GM19455 (cell line): ENCODE measurements at regions not wholly inside any gene's neighbourhood (a gene's known extent, or its start where the extent isn't known, plus 50 kb on each side); places are given as distances from the start of the nearest gene placed in this dataset.

Experiments
- ATAC-seq: cut with Tn5 transposase; IDR thresholded peaks from one replicate; pipeline ENCODE4 v1.9.1; 2021; ENCODE audit not compliant: unreplicated experiment

DNA sequence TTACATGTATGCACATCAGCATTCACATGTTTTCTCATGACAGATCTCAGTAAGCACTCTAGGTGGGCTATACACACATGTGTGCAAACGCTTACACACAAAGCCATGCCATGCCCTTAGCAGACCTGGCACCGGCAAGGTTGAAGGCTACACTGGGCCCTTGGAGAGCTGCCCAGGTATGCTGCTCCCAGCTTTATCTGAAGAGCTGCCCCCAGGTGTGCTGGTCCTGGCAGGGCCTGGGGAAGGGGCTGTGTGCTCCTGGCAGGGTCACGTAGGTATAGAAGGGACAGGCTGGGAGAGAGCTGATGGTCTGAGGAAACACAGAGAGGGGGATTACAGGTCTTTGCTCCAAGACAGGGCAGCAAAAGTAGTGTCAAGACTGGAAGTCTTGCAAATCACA, 146.7 kb upstream of the VANGL1 start:
- no peak for ATAC-seq

DNA sequence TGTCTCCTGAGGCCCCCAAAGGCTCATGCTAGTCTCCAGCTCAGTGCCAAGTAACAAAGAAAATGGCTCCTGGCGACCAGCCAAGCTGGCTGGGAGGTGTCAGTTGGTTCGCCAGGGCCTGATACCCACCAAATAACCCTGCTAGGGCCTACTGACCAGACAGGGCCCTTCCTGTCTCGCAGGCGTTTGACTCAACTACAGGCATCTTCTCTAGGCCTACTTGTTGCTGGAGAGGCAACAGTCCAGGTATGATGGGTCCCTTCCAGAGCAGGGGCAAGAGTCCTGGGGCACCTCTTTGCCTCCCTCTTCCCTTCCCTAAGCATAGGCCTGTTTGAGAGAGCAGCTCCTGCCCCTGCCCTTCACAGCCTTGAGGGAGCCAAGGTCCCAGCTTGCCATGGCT, 147.9 kb upstream of the VANGL1 start:
- ATAC-seq = no peak

DNA sequence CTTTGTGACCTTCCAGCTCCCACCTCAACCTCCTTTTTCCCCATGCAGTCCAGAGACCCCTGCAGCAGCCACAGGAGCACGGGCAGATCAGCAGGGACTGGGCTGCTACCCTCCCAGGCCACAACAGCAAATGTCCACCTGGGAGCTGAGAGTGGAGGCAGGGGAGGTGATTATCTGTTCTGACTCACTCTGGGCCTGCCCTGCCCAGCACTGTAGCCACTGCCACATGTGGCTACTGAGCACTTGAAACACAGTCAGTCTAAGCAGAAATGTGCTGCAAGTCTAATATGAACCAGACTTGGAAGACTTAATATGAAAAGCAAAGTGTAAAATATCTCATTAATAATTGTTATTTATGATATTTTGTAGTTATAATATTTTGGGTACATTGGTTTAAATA, 148.9 kb upstream of the VANGL1 start:
- ATAC-seq = no peak

DNA sequence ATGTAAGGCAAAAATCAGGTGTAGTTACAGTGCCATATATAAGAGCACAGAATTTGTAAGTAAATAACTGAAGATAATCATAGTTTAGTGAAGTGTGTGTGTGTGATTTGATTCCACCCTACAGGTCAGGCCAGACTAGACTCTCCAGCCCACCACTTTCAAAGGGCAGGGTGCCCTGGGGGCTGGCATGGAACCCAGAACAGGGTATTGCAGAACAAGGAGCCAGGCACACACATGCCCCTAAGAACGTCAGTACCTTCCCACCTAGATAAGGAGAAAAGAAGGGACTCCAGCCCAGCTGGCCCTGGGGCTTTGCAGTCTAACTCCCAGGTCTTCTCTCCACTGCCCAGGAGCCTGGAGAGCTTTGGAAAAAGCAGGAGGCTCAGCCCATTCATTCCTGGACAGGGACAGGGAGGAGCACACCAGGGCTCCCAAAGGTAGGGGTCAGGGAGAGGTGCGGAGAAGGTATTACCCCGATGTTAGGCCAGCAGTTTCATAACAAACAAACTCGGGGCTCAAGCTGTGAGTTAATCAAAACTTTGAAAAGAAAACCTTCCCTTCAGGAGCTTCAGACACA, 149.7 kb upstream of the VANGL1 start:
- no peak for ATAC-seq

DNA sequence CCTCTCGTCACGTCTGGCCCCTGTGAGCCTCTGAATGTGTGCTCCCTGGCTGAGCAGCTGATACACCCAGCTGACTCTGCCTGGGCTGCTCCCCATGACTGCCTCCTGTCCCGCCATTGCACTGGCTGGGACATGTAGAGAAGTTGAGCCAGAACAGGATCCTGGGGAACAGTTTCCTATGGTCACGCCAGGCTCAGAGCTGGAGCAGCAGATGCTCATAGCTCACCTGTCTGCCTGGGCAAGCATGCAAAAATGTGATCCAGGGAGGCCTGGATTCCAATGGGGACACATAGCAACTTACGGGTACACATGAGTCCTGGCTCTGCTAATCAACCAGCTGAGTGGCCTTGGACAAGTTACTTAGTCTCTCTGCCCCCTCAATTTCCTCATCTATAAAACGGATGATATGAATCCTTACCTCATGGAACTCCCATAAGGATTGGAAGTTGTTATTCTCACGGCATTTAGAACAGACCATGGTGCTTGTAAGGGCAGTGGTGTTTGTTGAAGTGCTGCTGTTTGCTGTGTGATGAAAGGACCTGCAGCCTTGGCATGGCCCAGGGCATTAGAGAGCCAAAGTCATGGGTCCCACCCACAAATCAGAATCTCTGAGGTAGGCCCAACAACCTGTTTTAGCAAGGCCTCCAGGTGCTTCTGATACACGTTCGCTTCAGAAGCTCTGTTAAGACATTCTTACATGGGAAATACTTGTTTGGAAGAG, 150.3 kb upstream of the VANGL1 start:
- no peak for ATAC-seq

DNA sequence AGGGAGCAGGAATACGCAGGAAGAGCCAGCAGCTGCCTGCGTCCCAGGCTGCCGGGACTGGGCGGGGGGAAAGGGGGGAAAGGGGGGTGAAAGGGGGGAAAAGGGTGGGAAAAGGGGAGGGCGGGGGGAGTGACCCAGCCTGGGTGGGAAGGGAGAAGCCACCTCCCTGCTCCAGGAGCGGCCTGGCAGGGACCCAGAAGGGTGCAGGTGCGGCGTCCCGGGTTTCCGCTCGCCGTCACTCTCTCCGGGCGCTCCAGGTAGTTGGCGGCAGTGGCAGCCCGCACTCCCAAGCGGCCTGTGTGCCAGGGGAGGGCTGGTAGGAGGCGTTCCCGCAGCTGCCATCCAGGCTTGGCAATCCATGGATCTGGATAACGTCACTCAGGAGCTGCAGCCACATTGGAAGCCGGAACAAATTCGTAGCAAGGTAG, 141.0 kb upstream of the NGF start:
- ATAC-seq = no peak

DNA sequence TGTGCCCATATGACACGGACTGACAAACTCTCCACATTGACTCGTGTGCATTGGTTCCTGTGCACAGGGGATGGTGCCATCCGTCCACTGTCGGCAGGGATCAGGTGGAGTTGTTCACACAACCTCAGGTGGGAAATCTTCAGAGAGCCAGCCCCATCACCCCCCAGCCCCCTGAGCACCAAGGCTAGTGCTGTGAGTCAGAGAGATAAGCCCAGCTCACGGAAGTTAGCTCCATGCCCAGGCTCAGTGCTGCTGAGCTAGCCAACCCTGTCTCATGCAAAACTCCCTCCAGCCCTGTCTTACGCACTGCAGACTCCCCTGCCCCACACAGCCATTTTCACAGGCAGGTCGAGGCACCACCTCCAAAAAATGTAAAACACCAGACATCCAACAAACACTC, 139.0 kb upstream of the NGF start:
- ATAC-seq = no peak

DNA sequence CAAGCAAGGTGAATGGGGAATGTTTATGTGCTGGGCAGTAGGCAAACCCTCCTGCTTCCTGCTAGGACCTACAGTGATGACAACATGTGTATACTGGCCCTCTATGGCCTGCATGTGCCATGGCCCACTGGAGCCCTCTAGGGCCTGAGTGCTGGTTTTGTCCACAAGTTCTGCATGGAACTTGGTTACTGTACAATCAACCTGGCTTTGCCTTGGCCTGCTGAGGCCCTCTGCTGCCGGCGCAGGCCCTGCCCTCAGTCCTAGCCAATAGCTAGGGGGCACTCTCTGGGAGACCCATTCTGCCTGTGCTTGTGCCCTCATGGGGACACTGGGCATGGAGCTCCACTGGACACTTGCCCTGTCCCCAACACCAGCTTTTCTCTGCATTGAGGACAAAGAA, 138.6 kb upstream of the NGF start:
- no peak for ATAC-seq

DNA sequence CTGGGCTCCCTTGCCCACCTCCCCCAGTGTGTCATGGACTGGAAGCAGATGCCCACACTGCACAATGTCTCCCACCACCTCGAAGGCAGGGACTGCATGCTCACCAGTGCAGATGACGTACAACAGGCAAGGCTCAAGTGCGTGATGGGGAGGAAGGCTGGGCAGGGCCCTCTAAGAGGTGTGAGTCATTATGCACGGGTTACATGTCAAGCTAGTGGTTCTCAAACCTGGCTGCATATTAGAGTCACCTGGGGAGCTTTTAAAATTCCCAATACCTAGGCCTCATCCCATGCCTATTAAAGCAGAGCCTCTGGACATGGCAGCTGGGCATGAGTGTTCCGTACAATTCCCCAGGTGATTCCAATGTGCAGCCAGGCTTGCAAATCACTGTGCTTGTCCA, 137.9 kb upstream of the NGF start:
- ATAC-seq = no peak

DNA sequence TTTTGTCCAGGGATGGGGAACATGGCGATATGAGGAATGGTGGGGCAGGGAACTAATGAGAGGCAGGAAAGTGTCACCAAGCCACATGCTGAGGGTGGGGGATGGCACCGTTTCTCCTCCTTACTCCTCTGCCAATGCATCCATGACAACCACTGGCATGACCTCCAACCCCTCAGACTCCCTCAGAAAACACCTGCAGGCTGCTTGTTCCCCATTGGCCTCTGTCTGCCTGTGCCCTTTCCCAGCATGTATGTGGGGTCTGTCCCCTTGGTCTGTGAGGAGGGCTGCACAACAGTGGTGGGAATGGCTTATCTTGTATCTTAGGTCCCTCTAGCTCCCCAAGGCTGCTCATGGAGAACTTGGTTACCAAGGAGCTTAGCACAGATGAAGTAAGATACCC, 137.2 kb upstream of the NGF start:
- no peak for ATAC-seq

DNA sequence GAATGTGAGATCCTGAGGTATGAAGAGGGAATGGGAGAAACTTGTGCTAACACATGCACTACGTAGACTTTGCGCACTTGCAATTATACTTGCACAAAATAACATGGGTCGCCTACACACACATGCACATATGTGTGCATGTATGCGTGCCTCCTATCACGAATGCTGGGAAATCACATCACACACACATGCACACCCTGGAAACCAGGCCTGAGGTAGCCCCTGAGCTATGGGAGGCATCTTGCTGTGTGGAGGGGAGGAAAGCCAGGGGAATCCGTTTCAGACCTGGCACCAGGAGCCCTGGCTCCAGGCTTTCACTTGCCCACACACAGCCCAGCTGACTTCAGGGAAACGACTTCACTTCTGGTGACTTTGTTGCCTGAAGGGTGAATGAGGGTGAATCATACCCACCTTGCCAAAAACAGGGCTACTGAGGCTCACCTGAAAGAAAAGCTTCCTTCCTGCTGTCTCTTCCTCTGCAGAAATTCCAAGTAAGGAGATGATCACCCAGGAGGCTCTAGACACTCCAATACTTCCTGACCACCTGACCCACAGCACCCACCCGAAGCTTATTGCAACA, 136.0 kb upstream of the NGF start:
- ATAC-seq = no peak

DNA sequence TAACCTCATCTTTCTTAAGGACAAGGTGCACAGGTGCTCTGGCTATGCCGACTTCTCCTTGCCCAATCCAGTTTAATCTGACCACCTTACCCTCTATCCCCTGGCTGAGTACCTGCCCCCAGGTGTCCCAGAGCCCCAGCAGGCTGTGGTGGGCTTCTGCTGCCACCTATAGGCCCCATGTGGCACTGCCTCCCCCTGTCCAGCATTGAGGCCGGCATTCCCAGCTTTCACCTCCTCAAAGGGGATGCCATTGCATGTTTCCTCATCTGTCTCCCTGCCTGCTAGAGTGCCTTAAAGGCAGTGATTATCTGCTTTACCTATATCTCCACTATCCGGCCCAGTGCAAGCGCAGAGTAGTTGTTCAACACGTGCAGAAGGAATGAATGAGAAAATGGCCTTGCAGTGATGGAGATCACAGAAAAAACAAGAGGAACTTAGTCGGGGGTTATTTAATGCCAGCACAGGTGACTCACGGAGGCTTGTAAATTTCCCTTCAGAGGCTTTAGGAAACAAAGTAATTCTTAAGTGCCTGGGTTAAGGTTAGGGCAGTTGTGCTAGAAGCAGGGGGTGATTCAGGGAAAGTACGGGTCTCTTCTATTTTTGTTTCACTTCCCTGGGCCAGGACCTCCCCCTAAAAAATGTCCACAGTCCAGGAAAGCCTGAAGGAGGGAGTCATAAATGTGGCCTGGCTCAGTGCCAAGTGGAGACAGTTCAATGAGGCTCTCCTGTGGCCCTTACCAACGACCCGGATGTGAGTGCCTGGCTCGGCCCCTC, 131.8 kb upstream of the NGF start:
- peak; percentile 57 for ATAC-seq

DNA sequence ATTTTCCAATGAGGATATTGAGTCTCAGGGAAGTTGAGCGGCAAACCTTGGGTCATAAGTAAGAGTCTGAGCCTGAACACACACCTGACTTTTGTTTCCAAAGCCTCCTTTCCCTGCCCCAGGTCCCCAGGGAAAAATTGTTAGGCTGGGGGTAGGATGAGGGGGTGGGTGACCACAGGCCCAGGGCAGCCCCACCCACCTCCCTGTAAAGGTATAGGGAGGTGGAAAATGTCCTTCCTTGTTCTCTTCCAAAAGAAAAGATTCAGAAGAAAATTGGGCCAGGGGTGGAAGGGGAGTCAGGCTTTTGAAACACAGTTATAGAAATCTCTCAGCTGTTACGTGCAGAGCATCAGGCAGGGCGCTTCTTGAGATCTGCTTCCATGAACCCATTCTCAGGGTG, 129.7 kb upstream of the NGF start:
- no peak for ATAC-seq

DNA sequence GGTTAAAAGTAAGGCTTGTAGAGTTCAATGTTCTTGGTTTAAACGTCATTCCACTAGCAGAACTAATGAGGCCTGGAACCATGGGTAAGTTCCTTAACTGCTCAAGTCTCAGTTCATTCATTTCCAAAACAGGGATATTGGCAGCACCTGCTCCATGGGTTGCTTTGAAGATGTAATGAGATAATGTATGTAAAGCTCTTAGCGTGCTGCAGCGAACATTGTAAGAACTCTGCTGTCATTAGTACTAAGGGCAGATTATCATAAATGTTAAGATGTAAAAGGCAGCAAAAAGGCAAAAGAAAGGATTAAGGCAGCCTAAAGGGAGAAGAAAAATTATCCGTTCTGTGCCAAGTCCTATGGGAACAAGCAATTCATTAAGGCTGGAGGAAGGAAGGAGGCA, 129.1 kb upstream of the NGF start:
- ATAC-seq = no peak

DNA sequence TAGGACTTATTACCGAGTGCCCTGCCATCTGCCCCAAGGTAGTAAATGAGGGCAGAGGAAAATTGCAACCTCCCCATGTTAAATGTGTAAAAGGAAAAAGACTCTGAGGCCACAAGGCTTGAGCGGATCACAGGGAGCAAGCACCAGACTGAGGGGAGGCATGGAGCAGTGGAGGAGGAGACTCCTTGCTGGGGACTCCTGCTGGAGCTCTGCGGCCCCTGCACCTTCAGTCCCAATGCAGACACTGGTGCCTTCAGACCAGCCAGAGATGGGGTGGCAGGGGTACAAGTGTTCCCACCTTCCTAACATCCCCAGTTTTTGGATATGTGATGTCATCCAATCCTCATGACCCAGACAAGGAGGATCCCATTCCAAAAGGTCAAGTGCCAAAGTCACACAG, 128.4 kb upstream of the NGF start:
- ATAC-seq = no peak

DNA sequence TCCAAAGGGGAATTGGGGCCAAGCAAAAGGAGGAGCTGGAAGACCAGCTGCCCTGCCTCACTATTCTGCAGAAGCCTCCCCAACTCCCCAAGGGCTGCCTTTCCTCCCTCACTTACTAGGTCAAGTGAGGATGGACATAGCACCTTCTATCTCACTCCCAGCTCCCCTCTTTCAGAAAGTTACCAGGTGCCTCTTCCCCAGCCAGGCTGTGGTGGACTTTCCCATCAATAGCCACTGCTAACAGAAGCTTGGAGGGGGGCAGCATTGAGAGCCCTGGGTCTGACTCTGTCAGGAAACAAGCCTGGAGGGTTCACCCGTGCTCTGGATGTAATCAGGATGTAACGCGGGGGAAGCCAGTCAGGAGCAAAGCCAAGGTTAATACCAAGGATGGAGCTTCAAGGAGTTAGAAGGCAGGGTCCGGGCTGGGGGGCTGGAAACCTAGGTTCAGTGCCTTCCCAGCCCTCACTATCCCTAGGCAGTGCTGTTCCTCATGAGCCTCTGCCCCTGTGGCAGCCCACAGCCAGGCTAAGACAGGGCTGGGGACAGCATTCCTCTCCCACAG, 127.8 kb upstream of the NGF start:
- ATAC-seq = no peak

DNA sequence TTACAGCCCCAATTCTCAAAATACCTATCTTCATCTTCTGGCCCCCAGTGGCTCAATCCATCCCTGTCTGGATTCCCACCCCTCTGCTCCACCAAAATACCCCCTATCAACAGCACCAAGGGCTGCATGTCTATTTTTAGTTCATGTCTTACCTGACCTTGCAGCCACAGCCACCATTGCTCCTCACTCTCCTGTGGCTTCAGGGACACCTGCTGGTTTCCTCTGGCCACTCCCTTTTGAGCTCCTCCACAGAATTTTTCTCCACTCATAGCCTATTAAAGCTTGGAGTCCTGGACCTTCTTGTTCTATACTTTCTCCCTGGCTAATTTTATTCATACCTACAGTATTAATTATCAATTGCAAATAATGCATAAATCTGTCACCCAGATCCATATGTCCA, 125.3 kb upstream of the NGF start:
- ATAC-seq = no peak

DNA sequence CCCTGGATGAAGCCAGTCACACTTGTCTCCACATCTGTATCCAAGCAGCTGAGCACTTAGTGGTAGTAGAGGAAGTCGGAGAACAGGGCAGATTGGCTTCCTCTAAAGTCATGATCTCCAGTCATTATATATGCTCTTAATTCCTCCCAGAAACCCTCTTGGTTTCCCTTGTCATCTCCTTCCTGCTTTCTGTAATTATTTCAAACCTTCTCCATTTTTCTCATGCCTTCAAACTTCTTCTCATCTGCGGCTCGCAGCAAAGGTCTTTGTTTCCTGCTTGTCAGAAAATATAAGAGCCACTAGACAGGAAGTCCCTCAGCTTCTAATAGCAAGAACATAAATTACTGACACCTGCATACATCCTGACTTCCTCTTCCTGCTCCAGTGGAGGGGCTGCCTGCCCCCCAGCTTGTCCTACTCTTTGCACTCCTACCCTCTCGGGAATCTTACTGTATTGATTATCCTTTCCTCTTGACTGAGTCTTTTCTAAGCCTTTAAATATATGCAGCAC, 124.6 kb upstream of the NGF start:
- no peak for ATAC-seq

DNA sequence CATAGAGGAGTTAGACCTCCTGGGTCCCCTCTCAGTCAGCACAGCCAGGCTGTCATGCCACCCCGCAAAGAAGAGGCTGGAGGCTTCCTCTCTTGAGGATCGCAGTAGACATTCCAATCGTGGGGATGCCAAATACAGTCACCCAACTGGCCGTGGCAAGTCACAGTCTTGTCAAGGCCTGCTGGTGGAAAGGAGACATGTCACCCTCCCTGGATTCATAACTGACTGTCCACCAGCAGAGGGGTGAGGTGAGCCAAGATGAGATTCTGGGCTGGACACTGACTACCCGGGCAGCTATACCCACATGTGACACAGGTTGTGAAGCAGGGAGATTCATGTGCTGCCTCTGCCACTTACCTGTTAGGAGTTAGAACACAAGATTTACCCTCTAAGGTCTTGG, 123.5 kb upstream of the NGF start:
- no peak for ATAC-seq

DNA sequence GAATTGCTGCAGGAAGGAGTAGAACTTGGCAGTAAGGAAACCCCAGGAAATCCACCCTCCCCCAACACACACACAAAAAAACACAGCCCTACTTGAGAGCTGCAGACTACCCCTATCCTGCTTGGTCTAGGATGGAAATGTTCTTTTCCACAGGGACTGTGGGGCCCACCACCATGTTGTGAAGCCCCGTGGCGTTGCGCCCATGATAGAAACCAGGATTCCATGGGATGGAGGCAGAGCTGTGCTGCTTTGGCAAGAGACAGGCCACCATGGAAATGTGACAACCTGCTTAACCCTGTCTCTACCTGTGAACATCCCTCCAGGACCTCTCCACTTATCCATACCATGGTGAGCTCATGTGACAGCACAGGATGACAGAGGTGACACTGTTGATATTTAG, 121.1 kb upstream of the NGF start:
- ATAC-seq = no peak

DNA sequence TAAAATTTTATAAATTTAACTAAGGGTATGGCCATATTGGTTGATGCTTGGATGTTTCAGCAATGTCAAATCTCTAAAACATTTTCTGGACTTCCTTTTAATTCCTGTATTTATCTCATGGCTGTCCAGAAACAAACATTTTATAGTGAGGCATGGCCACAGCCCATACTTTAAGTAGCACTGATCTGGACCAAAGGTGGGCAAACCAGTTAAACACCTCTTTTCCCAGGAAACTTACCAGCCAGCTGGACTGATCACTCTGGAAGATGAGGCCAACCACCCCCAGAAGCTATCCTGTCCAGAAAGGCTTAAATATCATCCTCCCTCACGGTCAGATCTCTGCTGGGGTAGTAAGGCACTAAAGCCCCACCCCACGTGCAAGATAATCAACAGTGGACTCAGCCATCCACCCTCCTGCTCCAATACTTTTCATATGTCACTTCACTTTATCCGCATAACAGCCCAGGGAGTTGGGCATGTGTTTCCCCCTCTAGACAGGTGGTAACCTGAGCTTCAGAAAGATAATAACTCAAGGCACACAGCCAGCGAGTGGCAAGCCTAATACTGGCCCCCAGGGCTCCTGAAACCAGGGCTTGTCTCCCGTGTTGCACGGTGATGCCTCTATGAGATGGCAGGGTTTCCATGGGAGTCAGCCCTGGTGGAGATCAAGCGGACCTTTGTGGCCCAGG, 120.5 kb upstream of the NGF start:
- ATAC-seq = no peak
